ENCODE measurements at regions not wholly inside any gene's neighbourhood (a gene's known extent, or its start where the extent isn't known, plus 50 kb on each side); places are given as distances from the start of the nearest gene placed in this dataset.
"Not testable (repeated sequence)": the region's sequence is repeated elsewhere in the genome, so short reads cannot be mapped to it uniquely, and the experiment has no call there.

DNA sequence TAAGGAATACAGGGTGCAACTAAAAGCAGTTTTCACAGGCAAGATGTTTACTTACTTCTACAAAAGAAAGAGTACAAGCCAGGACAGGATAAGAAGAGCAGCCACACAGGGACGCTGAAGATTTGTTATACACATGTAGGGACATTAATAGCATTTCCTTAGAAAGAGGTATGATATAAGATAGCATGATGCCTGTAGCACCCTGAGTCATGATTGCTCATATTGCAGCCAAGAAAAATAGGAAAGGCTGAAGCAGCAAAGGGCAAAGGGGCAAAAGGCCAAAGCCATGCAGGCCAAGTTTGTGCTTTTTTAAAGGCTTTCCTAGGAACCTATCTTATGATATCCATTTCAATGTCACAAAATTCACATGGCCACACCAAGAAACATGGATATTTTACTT lies 552.0 kb upstream of the TPTE start:
- TF ChIP-seq CTCF, POLR2A (IDR thresholded peaks at IDR 0.05): not testable (repeated sequence)

Data from thyroid gland (tissue), 4 donors.